HG03520 (cell line): ENCODE measurements at regions not wholly inside any gene's neighbourhood (a gene's known extent, or its start where the extent isn't known, plus 50 kb on each side); places are given as distances from the start of the nearest gene placed in this dataset.
"Not testable (repeated sequence)": the region's sequence is repeated elsewhere in the genome, so short reads cannot be mapped to it uniquely, and the experiment has no call there.

Source experiments
- ATAC-seq: cut with Tn5 transposase; IDR thresholded peaks from one replicate; pipeline ENCODE4 v1.9.1; 2021; ENCODE audit warnings: mild to moderate bottlenecking, moderate library complexity; ENCODE audit not compliant: unreplicated experiment

DNA sequence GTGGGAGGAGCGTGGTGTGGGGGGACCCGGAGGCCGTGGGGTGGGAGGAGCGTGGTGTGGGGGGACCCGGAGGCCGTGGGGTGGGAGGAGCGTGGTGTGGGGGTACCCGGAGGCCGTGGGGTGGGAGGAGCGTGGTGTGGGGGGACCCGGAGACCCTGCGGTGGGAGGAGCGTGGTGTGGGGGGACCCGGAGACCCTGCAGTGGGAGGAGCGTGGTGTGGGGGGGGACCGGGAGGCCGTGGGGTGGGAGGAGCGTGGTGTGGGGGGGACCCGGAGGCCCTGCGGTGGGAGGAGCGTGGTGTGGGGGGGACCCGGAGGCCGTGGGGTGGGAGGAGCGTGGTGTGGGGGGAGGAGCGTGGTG is 203.5 kb downstream of the DLL1 start:
- ATAC-seq: not testable (repeated sequence)

DNA sequence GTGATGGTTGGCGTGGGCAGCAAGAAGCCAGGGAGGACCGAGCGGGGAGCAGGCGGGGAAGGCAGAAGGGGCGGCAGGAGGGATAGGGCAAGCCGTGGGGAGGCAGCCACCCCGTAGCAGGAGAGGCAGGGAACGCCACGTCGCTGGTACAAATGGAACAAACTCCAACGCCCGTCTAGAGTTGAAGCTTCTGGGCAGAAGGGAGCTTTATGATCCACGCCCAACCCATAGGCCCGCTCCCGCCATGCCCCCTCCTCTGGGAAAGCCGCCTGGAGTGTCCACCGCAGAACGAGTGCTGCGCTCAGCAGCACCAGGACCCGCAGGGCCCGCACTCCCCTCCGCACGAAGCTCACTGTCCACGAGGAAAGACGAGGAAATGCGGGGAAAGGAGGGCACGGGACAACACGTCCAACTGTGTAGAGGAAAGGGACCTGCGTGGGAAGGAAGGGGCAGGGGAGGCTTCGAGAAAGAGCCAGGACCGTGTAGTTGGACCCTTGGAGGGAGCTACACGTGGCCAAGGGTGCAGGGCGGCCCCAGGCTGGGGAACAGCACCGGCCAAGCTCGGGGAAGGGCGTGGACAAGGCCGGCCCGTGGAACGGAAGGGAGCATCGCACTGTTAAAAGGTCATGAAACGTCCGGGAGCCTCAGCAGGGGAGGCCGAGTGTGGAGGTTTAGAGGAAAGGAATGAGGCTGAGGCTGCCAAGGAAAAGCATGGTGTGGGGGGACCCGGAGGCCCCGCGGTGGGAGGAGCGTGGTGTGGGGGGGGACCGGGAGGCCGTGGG is 204.0 kb downstream of the DLL1 start:
- ATAC-seq: no peak

DNA sequence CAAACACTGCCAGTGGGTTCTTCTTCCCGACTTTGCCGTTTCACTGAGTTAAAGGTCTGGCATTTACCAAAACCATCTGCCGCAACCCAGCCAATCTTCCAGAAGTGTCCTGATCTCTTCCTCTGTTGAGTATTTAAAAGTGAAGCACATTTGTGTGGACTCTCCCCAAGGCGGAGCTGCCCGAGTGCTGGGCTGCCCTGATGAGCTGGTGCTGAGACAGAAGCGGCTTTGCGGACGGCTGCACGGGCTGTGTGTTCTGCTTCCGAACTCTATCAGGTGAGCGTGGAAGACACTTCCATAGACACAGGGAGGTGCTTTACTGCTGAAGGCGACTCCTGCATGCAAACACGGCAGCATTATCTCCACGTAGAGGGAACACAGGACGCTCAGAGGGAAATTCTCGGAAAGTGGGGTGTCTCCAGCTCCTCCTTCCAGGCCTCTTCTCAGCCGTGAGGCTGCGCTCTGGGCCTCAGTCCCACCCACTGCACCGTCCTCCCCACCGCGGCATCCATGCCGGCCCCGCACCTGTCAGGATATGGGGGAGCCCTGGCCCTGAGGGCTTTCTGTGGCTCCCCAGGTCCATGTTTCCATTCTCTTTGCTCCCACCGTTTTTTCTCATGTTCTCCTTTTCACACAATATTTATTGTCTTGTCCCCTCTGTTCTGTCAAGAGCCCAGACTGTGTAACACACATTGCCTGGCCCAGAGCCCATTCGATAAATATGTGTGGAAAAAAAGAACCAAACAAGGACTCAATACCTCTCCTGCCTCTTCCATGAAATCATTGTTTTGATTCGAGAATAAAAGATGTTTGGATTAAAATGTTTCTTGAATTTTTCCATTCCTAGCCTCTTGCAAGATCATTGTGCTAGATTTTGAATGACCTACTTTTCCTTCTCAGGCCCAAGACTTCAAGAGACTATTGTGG is 205.1 kb downstream of the DLL1 start:
- ATAC-seq: no peak

DNA sequence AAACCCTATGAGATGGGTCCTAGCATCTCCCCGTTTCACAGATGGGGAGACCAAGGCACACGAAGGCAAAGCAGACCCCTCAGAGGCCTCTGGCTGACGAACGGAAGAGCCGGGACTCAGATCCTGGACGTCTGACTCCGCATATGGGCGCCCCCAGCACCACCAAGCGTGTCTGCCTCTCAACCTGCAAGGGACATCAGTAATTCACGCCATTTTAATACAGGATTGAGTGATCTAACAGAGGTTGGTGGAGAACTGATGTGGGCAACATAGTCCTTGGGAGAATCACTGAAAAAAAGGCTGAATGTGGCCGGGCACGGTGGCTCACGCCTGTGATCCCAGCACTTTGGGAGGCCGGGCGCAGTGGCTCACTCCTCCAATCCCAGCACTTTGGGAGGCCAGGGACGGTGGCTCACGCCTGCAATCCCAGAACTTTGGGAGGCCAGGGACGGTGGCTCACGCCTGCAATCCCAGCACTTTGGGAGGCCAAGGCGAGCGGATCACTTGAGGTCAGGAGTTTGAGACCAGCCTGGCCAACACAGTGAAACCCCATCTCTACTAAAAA is 206.6 kb downstream of the DLL1 start:
- no peak for ATAC-seq

DNA sequence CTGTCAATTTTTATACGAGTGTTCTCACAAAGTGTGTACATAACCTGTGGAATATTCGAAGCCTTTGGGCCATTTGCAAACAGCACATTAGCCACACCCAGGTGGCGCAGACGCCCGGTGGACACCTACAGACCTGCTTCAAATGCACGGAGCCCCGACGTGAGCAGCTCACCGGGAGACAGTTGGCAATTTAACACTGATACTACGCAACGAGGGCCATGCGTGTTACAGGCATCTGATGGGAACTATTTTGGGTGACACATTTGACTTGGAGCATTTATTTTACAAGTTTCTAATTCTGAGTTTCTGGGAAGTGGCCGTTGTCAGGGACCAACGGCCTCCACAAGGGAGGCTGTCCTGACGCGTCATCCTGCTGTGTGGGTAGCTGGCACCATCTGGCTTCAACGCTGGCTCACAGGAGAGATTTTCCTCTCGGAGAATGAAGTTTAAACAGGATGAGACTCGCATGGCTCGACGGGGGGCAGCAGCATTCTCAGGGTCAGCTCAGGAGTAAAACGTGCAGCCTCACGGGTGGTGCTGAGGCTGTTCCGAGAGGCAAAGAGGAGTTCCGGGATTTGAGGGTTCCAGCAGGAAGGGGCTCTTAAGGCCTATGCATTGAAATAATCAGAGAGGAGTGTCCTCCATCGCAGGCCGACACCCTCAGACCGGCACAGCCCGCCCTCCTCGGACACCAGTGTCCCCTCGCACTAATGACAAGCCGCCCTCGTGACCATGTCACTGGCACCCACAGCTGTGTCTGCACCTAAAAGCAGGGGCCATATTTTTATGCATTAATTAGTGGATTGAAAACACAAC is 207.4 kb downstream of the DLL1 start:
- no peak for ATAC-seq

DNA sequence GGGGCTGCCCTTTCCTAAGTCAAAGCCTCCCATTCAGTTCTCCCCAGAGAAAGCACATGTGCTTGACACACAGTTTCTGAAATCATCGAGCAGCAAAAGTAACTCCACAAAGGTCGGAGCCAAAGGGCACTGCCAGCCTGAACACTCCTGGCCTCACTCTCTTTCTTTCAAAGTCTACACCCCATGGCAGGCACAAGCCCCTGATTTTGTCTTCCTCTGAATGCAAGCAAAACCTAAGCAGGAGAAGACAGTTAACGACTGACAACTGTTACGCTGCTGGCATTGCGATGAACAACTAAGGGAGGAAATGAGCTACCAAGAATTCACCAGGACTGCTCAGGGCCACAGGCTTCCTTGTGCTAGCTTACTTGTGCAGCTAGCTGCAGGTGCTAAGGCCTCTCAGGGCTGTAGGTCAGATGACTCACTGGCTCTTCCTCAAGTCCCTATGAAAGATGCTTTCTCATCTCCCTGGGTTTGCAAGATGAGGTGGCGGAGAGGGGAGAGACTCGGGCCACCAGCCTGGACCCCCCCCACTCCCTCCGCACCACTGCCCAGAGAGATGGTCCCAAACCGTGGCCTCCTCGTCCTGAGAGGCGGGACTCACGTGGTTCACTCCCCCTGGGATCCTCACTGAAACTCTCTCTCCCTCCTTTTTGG is 208.2 kb downstream of the DLL1 start:
- ATAC-seq: no peak

DNA sequence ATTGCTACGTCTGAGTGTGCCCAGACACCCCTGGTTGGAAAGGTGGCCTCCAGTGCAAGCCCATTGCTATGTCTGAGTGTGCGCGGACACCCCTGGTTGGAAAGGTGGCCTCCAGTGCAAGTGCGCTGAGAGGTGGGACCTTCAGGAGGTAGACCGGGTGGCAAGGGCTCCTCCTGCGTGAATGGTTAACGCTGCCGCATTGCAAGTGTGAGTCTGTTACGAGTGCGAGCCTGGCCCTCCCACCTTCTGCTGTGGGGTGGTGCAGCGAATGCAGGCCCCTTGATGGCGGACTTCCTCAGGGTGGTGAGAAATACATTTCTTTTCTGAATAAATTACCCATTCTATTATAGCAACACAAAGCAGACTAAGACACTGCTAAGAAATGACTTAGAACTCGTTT is 208.8 kb downstream of the DLL1 start:
- no peak for ATAC-seq

DNA sequence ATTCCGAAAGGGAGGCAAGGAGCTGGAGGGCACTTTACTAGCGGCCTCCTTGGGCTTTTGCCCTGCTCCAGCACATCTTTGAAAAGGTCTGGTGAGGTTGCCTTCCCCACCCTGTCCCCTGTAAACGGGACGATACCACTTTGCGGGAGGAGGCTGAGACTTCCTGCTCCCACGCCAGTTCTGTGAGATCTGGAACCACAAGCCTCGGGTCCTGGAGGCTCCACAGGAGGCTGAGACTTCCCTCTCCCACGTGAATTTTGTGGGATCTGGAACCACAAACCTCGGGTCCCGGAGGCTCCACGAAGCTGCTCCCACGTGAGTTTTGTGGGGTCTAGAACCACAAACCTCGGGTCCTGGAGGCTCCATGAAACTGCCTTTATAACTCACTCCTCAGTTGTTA is 209.3 kb downstream of the DLL1 start:
- no peak for ATAC-seq

DNA sequence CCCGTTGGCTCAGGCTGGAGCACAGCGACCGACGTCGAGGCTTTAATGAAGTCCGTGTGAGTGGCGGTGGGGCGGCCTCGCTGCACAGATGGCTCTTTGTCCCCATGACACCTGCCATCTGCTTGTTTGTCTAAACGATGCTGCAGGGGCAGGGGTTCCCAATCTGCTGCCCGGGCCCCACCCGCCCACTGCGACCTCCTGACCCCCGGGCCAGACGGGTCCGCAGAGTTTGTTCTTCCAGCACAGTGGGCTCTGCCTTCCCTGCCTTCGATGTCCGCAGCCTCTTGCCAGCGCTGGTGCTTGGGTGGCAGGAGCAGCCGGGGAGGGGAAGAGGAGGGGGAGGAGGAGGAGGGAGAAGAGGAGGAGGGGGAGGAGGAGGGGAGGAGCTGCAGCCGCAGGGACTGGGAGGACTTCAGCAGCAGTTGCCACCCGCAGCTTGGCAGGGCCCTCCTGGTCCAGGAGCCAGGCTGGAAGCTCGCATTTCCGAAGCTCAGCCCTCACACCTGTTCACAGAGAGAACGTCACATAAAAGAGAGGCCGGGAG is 210.0 kb downstream of the DLL1 start:
- ATAC-seq: no peak

DNA sequence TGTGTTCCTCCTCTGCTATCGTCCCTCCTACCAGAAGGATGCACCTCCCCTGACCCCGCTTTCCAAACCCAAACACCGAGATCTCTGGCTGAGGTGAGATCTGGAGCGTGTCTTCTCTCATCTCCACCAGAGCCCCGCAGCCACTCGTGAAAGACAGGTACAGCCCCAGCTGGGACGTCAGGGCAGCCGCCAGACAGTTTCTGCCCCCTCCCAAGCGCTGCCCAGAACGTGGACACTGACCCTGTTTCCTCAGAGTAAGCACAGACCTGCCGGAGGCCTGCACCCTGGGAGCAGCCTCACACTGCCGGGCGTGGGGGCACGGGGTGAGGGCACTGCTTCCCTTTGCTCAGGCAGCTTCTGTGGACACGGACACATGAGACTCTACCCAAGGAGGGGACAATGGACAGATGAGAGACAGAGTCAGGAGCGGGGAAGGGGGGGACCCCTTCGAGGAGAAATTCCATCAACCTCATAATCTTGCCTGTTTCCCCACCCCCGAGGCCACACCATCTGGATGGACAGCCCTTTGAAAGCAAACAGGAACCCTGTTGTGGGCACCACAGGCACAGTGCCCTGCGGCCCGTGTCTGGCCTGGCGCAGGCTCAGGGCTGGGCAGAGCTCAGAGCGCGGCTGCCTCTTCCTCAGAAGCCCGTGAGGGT is 210.6 kb downstream of the DLL1 start:
- no peak for ATAC-seq

DNA sequence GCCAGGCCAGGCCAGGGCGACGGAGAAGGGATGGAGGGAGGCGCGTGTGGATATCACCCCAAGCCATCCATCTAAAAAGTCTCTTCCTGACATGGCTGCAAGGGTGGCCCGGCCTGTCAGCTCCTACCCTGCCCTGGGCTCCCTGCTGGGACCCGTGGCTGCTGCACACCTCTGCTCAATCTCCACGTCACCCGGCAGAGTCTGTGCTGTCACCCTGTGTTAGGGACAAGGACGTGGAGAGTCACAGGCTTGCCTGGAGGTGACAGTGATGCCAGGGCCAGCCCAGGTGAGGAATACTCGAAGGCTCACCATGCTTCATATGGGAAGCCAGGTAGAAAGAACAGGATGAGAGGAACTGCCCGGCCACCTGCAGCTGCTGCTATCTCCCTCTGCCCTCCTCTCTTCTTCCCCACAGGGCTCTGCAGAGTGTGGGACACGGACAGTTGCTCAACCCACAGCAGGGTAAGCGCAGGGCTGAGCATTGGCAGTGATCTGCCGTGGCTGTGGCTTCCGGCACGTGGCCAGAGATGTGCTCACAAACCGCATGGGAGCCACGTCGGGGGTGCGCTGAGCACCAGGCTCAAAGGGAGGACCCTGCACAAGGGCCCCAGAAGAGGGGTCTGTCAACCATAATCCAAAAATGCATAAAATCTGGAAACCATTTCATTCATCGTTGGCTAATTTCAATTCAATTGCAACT is 214.3 kb downstream of the DLL1 start:
- no peak for ATAC-seq

DNA sequence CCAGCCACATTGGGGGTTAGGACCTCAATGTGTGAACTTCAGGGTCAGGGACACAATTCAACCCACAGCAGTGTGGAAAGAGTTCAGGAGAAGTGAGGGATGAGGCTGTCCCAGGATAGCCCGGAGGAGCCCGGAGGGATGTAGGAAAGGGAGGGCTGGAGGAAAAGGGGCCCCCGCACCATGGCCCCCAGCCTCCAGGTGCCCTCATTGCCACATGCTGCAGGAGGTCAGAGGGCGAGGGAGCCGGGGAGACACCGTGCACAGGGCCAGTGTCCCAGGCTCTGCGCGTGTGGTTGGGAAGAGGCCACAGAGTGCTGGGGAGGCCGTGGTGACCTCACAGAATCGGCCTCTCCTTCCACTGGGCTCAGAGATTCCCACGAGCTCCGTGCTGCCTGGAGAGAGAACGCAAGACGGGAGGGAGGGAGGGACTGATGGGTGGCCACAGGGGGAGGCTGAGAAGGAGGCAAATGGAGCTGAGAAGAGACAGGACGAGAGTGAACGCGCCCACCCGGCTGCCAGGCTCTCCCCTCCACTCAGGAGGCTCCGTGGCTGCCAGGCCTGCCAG is 215.1 kb downstream of the DLL1 start:
- ATAC-seq: no peak

DNA sequence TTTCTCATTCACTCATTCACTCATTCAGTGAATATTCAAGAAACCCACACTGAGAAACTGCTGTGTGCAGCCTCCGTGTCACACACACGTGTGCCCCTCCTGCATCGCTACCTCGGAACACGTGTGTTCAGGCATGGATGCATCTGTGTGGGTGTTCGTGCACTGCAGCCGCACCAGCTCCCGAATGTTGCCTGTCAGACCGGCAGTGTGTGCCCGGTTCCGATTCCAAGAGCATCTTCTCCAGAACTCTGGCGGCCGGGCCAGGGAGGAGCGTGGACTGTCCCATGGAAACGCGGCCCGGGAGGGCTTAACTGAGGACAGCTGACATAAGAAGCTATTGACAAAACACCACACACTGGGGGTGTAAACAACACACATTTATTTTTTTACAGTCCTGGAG is 216.0 kb downstream of the DLL1 start:
- no peak for ATAC-seq

DNA sequence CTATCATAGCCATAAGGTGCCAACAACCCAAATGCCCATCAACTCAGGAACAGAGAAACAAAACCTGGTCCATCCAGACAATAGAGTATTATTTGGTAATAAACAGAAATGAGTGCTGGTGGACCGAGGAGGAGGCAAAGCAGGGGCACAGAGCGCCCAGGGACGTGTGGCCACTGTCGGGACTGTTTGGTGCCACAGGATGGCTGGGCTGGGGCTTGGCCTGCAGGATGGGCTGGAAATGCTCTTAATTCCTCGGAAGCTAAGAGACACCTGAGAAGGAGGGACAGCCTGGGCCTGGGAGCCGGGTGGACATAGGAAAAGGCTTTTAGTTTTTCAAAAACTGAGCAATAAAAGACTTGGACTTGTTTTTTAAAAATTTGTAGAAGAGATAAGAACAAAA is 216.4 kb downstream of the DLL1 start:
- ATAC-seq: no peak

DNA sequence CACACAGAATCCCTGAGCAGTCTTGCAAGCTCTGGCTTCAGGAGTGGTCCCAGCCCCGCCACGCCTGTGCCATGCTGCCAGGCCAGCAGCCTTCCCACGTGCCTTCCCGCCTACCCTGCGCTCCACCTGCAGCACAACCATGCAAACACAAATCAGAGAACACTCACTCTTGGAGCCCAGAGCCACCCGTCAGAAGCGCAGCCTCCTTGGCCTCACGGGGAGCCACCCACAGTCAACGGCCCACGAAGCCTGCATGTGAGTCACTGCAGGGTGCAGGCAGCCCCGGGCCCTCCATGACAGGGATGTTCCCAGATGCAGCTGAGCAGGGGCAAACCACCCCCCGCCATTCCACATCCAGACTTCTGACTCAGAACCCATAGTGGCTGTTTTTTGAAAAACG is 217.0 kb downstream of the DLL1 start:
- no peak for ATAC-seq

DNA sequence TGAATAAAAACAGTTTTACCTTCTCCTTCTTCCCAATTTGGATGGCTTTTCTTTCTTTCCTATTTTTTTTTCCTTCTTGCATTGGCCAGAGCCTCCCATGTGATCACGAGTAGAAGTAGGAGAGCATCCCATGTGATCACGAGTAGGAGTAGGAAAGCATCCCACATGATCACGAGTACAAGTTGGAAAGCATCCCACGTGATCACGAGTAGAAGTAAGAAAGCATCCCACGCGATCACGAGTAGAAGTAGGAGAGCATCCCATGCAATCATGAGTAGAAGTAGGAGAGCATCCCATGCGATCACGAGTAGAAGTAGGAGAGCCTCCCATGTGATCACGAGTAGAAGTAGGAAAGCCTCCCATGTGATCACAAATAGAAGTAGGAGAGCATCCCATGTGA is 218.6 kb downstream of the DLL1 start:
- no peak for ATAC-seq

DNA sequence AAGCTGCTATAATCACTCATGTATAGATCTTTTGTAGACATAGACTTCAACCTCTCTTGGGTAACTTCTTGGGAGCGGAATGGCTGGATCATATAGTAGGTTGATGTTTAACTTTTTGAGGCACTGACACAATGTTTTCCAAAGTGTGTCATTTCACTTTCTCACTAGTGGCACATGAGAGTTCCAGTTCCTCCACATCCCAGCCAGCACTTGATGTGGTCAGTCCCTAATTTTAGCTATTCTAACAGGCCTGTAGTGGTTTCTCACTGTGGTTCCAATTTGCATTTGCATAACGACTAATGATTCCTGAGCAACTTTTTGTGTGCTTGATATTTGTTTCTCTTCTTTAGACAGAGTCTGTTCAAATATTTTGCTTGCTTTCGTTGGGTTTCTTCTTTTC is 221.3 kb downstream of the DLL1 start:
- no peak for ATAC-seq

DNA sequence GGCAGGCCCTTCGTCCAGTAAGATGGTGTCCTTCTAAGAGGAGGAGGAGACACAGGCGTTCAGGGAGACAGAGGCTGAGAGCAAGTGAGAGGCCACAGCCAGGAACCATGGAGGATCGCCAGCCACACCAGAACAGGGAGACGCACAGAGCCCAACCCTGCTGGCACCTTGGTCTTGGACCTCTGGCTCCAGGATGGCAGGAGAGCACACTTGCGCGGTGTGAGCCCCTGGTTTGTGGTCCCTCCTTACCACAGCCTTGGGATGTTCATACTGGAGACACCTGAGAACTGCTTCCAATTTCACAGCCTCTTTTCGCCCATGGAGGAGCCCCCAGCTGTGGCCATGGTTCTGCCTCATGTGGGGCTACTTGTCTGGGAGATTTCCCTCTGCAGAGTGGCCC is 222.4 kb downstream of the DLL1 start:
- no peak for ATAC-seq

DNA sequence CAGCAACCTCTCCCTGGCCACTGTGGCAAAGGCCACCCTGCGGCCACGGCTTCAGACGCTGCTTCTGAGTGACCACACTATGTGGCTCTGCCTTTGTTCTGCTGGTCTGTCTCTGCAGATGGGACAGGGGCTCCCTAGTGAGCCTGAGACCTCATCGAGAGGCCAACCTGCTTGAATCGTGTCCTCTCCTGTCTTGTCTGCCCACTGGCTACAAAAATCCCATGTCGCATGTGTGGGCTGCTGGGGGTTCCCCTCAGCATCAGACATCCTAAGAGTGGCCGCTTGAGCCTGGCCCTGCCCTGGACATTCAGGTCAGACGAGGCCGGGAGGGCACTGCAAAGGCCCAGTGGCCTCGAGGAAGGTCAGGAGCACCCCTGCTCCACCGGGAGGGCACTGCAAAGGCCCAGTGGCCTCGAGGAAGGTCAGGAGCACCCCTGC is 222.9 kb downstream of the DLL1 start:
- ATAC-seq: no peak
